ENCODE measurements at regions not wholly inside any gene's neighbourhood (a gene's known extent, or its start where the extent isn't known, plus 50 kb on each side); places are given as distances from the start of the nearest gene placed in this dataset.
"Not testable (repeated sequence)": the region's sequence is repeated elsewhere in the genome, so short reads cannot be mapped to it uniquely, and the experiment has no call there.

GRCh38 chr9:21533597-21533996 is 51.5 kb upstream of the IFNE start:
- H3K9me3 ChIP-seq (ENCODE audit: control extremely low read depth in 1 of 5, control insufficient read depth in 4 of 5, insufficient read depth in 2 of 5, low read depth in 1 of 5, low read length in 4 of 5): peaks cover 0 to 3% (median 0%) of the 10 kb centered on the region in 5 experiments
- ChIA-PET POLR2A (no interaction called here), CTCF (no interaction called here)
- no peaks in the 10 kb centered on the region for H3K36me3 ChIP-seq (ENCODE audit: control insufficient read depth in 4 of 4, insufficient read depth in 4 of 4, low read length in 3 of 4)
- DNase-seq: no peak
- no peak overlapping the region for H3K4me3 ChIP-seq (ENCODE audit: control insufficient read depth in 1 of 7, extremely low read depth in 1 of 7, insufficient read depth in 4 of 7, low read depth in 2 of 7, low read length in 6 of 7)
- H3K4me1 ChIP-seq (ENCODE audit: control extremely low read depth in 1 of 4, control insufficient read depth in 4 of 4, insufficient read depth in 4 of 4, low read length in 3 of 4): no peaks in the 10 kb centered on the region
- H3K27ac ChIP-seq (ENCODE audit: insufficient read depth in 1 of 2, low read depth in 1 of 2, low read length in 2 of 2, poor library complexity in 1 of 2, severe bottlenecking in 2 of 2): no peak overlapping the region
- WGBS (ENCODE audit: insufficient coverage): 75% methylated on average over 2 of the region's 4 CpGs
- no peaks in the 10 kb centered on the region for H3K27me3 ChIP-seq (replicated peaks in 2 of 5; ENCODE audit: control insufficient read depth in 4 of 5, insufficient read depth in 5 of 5, low read length in 4 of 5)

GRCh38 chr9:21535396-21535795 is 53.3 kb upstream of the IFNE start:
- Histone ChIP-seq H3K4me3 (ENCODE audit: control insufficient read depth in 1 of 7, extremely low read depth in 1 of 7, insufficient read depth in 4 of 7, low read depth in 2 of 7, low read length in 6 of 7) (no peak overlapping the region), H3K27me3 (replicated peaks in 2 of 5; ENCODE audit: control insufficient read depth in 4 of 5, insufficient read depth in 5 of 5, low read length in 4 of 5) (no peaks in the 10 kb centered on the region), H3K9me3 (ENCODE audit: control extremely low read depth in 1 of 5, control insufficient read depth in 4 of 5, insufficient read depth in 2 of 5, low read depth in 1 of 5, low read length in 4 of 5) (peaks cover 0 to 3% (median 0%) of the 10 kb centered on the region in 5 experiments), H3K4me1 (ENCODE audit: control extremely low read depth in 1 of 4, control insufficient read depth in 4 of 4, insufficient read depth in 4 of 4, low read length in 3 of 4) (no peaks in the 10 kb centered on the region), H3K36me3 (ENCODE audit: control insufficient read depth in 4 of 4, insufficient read depth in 4 of 4, low read length in 3 of 4) (no peaks in the 10 kb centered on the region), H3K27ac (ENCODE audit: insufficient read depth in 1 of 2, low read depth in 1 of 2, low read length in 2 of 2, poor library complexity in 1 of 2, severe bottlenecking in 2 of 2) (no peak overlapping the region)
- 100% methylated on average over 2 of the region's 2 CpGs for WGBS (ENCODE audit: insufficient coverage)
- ChIA-PET CTCF (interaction anchor here (1.0 kb wide), 1 partner anchor 10 kb away, joined by 4 read pairs; no protein-coding TSS in a partner anchor), POLR2A (interaction anchor here (0.6 kb wide), 1 partner anchor 24 kb away, joined by 3 read pairs; no protein-coding TSS in a partner anchor)
- no peak for DNase-seq

GRCh38 chr9:21542787-21543186 is 60.7 kb upstream of the IFNE start:
- ChIA-PET POLR2A (no interaction called here), CTCF (no interaction called here)
- Histone ChIP-seq H3K36me3 (ENCODE audit: control insufficient read depth in 4 of 4, insufficient read depth in 4 of 4, low read length in 3 of 4) (no peaks in the 10 kb centered on the region), H3K4me3 (ENCODE audit: control insufficient read depth in 1 of 7, extremely low read depth in 1 of 7, insufficient read depth in 4 of 7, low read depth in 2 of 7, low read length in 6 of 7) (no peak overlapping the region), H3K9me3 (ENCODE audit: control extremely low read depth in 1 of 5, control insufficient read depth in 4 of 5, insufficient read depth in 2 of 5, low read depth in 1 of 5, low read length in 4 of 5) (no peaks in the 10 kb centered on the region), H3K27ac (ENCODE audit: insufficient read depth in 1 of 2, low read depth in 1 of 2, low read length in 2 of 2, poor library complexity in 1 of 2, severe bottlenecking in 2 of 2) (no peak overlapping the region), H3K4me1 (ENCODE audit: control extremely low read depth in 1 of 4, control insufficient read depth in 4 of 4, insufficient read depth in 4 of 4, low read length in 3 of 4) (no peaks in the 10 kb centered on the region), H3K27me3 (replicated peaks in 2 of 5; ENCODE audit: control insufficient read depth in 4 of 5, insufficient read depth in 5 of 5, low read length in 4 of 5) (peaks cover 0 to 7% (median 0%) of the 10 kb centered on the region in 5 experiments)
- DNase-seq: no peak
- no CpG with 5 or more reads among the region's 2 CpGs for whole genome bisulfite sequencing (ENCODE audit: insufficient coverage)

GRCh38 chr9:21543187-21543586 is 61.1 kb upstream of the IFNE start:
- Histone ChIP-seq H3K36me3 (ENCODE audit: control insufficient read depth in 4 of 4, insufficient read depth in 4 of 4, low read length in 3 of 4) (no peaks in the 10 kb centered on the region), H3K9me3 (ENCODE audit: control extremely low read depth in 1 of 5, control insufficient read depth in 4 of 5, insufficient read depth in 2 of 5, low read depth in 1 of 5, low read length in 4 of 5) (no peaks in the 10 kb centered on the region), H3K27me3 (replicated peaks in 2 of 5; ENCODE audit: control insufficient read depth in 4 of 5, insufficient read depth in 5 of 5, low read length in 4 of 5) (peaks cover 0 to 10% (median under 1%) of the 10 kb centered on the region in 5 experiments), H3K27ac (ENCODE audit: insufficient read depth in 1 of 2, low read depth in 1 of 2, low read length in 2 of 2, poor library complexity in 1 of 2, severe bottlenecking in 2 of 2) (no peak overlapping the region), H3K4me1 (ENCODE audit: control extremely low read depth in 1 of 4, control insufficient read depth in 4 of 4, insufficient read depth in 4 of 4, low read length in 3 of 4) (no peaks in the 10 kb centered on the region), H3K4me3 (ENCODE audit: control insufficient read depth in 1 of 7, extremely low read depth in 1 of 7, insufficient read depth in 4 of 7, low read depth in 2 of 7, low read length in 6 of 7) (no peak overlapping the region)
- WGBS (ENCODE audit: insufficient coverage): 100% methylated on average over 1 of the region's 4 CpGs
- POLR2A ChIA-PET: no interaction called here
- no peak for DNase-seq
- CTCF ChIA-PET: no interaction called here

- H3K27ac ChIP-seq (ENCODE audit: insufficient read depth in 1 of 2, low read depth in 1 of 2, low read length in 2 of 2, poor library complexity in 1 of 2, severe bottlenecking in 2 of 2); H3K36me3 ChIP-seq (ENCODE audit: control insufficient read depth in 4 of 4, insufficient read depth in 4 of 4, low read length in 3 of 4); H3K9me3 ChIP-seq (ENCODE audit: control extremely low read depth in 1 of 5, control insufficient read depth in 4 of 5, insufficient read depth in 2 of 5, low read depth in 1 of 5, low read length in 4 of 5); DNase-seq; H3K4me3 ChIP-seq (ENCODE audit: control insufficient read depth in 1 of 7, extremely low read depth in 1 of 7, insufficient read depth in 4 of 7, low read depth in 2 of 7, low read length in 6 of 7); POLR2A ChIA-PET; CTCF ChIA-PET; H3K4me1 ChIP-seq (ENCODE audit: control extremely low read depth in 1 of 4, control insufficient read depth in 4 of 4, insufficient read depth in 4 of 4, low read length in 3 of 4): not testable (repeated sequence)
- WGBS (ENCODE audit: insufficient coverage): 80% methylated on average over 3 of the region's 4 CpGs
- peaks cover 0 to 12% (median 1%) of the 10 kb centered on the region in 5 experiments for H3K27me3 ChIP-seq (replicated peaks in 2 of 5; ENCODE audit: control insufficient read depth in 4 of 5, insufficient read depth in 5 of 5, low read length in 4 of 5)
These were observed 61.7 kb upstream of the IFNE start for GRCh38 chr9:21543816-21544215.

GRCh38 chr9:21546949-21547348 is 64.8 kb upstream of the IFNE start:
- POLR2A ChIA-PET: no interaction called here
- CTCF ChIA-PET: no interaction called here
- H3K9me3 ChIP-seq (ENCODE audit: control extremely low read depth in 1 of 5, control insufficient read depth in 4 of 5, insufficient read depth in 2 of 5, low read depth in 1 of 5, low read length in 4 of 5): no peaks in the 10 kb centered on the region
- DNase-seq: no peak
- no peak overlapping the region for H3K4me3 ChIP-seq (ENCODE audit: control insufficient read depth in 1 of 7, extremely low read depth in 1 of 7, insufficient read depth in 4 of 7, low read depth in 2 of 7, low read length in 6 of 7)
- no peaks in the 10 kb centered on the region for H3K36me3 ChIP-seq (ENCODE audit: control insufficient read depth in 4 of 4, insufficient read depth in 4 of 4, low read length in 3 of 4)
- no peak overlapping the region for H3K27ac ChIP-seq (ENCODE audit: insufficient read depth in 1 of 2, low read depth in 1 of 2, low read length in 2 of 2, poor library complexity in 1 of 2, severe bottlenecking in 2 of 2)
- H3K4me1 ChIP-seq (ENCODE audit: control extremely low read depth in 1 of 4, control insufficient read depth in 4 of 4, insufficient read depth in 4 of 4, low read length in 3 of 4): no peaks in the 10 kb centered on the region
- H3K27me3 ChIP-seq (replicated peaks in 2 of 5; ENCODE audit: control insufficient read depth in 4 of 5, insufficient read depth in 5 of 5, low read length in 4 of 5): peaks cover 0 to 18% (median 2%) of the 10 kb centered on the region in 5 experiments
- 100% methylated on average over 1 of the region's 1 CpG for WGBS (ENCODE audit: insufficient coverage)

DNA sequence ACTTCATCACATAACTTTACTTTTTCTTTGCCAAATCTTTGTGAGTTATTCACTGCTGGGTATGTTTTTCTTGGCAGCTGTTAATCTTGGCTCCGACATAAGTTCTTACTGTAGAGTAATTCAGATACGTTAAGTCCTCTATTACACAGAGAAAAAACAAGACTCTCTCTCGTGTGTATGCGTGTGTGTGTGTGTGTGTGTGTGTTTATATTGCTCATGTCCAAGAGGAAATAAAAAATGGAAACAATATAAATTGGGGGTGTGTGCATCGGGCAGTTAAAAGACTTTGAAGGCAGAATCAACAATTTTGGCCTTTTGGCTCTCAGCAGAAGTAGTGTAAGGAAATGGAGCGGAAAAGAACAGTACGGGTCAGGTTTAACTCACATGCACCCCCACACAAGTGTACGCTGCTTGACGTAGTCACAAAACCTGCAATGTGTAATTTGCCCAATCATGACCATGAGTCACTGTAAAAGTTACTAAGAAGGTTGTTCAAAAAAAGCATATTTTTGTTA is 67.2 kb upstream of the IFNE start:
- no peak overlapping the region for H3K4me3 ChIP-seq (ENCODE audit: control insufficient read depth in 1 of 7, extremely low read depth in 1 of 7, insufficient read depth in 4 of 7, low read depth in 2 of 7, low read length in 6 of 7)
- no peaks in the 10 kb centered on the region for H3K36me3 ChIP-seq (ENCODE audit: control insufficient read depth in 4 of 4, insufficient read depth in 4 of 4, low read length in 3 of 4)
- 86% methylated on average over 6 of the region's 9 CpGs for WGBS (ENCODE audit: insufficient coverage)
- POLR2A ChIA-PET: no interaction called here
- H3K4me1 ChIP-seq (ENCODE audit: control extremely low read depth in 1 of 4, control insufficient read depth in 4 of 4, insufficient read depth in 4 of 4, low read length in 3 of 4): no peaks in the 10 kb centered on the region
- CTCF ChIA-PET: interaction anchor here (1.3 kb wide), 1 partner anchor 9 kb away, joined by 4 read pairs; no protein-coding TSS in a partner anchor
- DNase-seq: no peak
- no peak overlapping the region for H3K27ac ChIP-seq (ENCODE audit: insufficient read depth in 1 of 2, low read depth in 1 of 2, low read length in 2 of 2, poor library complexity in 1 of 2, severe bottlenecking in 2 of 2)
- H3K9me3 ChIP-seq (ENCODE audit: control extremely low read depth in 1 of 5, control insufficient read depth in 4 of 5, insufficient read depth in 2 of 5, low read depth in 1 of 5, low read length in 4 of 5): no peaks in the 10 kb centered on the region
- H3K27me3 ChIP-seq (replicated peaks in 2 of 5; ENCODE audit: control insufficient read depth in 4 of 5, insufficient read depth in 5 of 5, low read length in 4 of 5): peaks cover 3 to 38% (median 9%) of the 10 kb centered on the region in 5 experiments

Measured in common myeloid progenitor, CD34-positive (primary cell).